ENCODE measurements at regions not wholly inside any gene's neighbourhood (a gene's known extent, or its start where the extent isn't known, plus 50 kb on each side); places are given as distances from the start of the nearest gene placed in this dataset.

GRCh38 chr13:34011552-34012085 is 193.7 kb downstream of the RFC3 start:
- no peak for DNase-seq
- Histone ChIP-seq H3K4me1 (no peaks in the 10 kb centered on the region), H3K4me3 (no peak overlapping the region), H3K27me3 (no peaks in the 10 kb centered on the region), H3K9me3 (no peaks in the 10 kb centered on the region), H3K27ac (no peak overlapping the region), H3K36me3 (ENCODE audit: low read depth, missing control alignments) (no peaks in the 10 kb centered on the region)
- 60 to 75% methylated on average over 11 of the region's 11 CpGs for WGBS, 2 donors
- TF ChIP-seq POLR2A (IDR thresholded peaks at IDR 0.05) (no peak), CTCF (IDR thresholded peaks at IDR 0.05) (no peak)
- intact Hi-C loops (cut with DNase I; ENCODE audit: low total_unique reads), result no loop called here

DNA sequence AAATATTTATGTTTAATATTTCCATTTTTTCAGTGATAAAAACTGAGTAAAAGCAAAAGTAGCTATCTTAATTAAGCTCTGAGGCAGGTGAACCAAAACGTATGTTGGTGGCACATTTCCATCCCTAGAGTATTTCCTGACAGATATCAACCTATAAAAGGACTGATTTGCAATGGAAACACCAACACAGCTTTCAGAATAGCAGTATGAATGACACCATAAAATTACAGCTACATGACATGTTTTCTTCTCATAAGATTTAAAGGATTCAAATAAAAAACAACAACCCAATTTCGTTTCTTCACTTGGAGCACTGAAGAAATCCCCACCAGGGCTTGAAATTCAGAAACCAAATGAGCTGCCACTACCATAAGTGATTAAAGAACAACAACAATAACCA is 194.4 kb downstream of the RFC3 start:
- Histone ChIP-seq H3K4me3 (no peak overlapping the region), H3K36me3 (ENCODE audit: low read depth, missing control alignments) (no peaks in the 10 kb centered on the region), H3K4me1 (no peaks in the 10 kb centered on the region), H3K27me3 (no peaks in the 10 kb centered on the region), H3K27ac (no peak overlapping the region), H3K9me3 (no peaks in the 10 kb centered on the region)
- 53 to 76% methylated on average over 2 of the region's 2 CpGs for WGBS, 2 donors
- TF ChIP-seq POLR2A (IDR thresholded peaks at IDR 0.05) (no peak), CTCF (IDR thresholded peaks at IDR 0.05) (no peak)
- no peak for DNase-seq
- intact Hi-C loops (cut with DNase I; ENCODE audit: low total_unique reads), result no loop called here

DNA sequence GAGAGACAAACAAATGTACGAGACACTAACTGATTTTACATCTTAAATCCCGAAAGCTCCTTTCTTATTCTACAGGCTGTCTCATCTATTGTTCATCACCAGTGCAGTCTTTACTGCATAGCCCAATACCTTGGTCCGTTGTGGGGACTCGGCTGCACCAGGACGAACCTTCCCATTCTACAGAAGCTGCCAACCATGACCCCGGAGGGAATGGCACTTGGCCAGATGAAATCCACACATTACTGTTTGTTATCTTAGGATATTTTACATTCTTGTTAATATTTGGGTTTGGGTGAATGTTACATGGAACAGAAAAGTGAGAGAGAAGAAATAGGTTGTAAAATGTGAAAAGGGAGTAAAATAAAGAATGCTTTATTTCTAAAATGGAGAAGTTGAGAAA is 195.1 kb downstream of the RFC3 start:
- intact Hi-C loops (cut with DNase I; ENCODE audit: low total_unique reads), result no loop called here
- DNase-seq, result no peak
- no peaks in the 10 kb centered on the region for H3K27me3 ChIP-seq
- H3K27ac ChIP-seq, result no peak overlapping the region
- H3K4me1 ChIP-seq, result no peaks in the 10 kb centered on the region
- TF ChIP-seq CTCF (IDR thresholded peaks at IDR 0.05), result no peak
- TF ChIP-seq POLR2A (IDR thresholded peaks at IDR 0.05), result no peak
- H3K9me3 ChIP-seq, result no peaks in the 10 kb centered on the region
- H3K36me3 ChIP-seq (ENCODE audit: low read depth, missing control alignments), result no peaks in the 10 kb centered on the region
- 80 to 87% methylated on average over 6 of the region's 6 CpGs for WGBS, 2 donors
- no peak overlapping the region for H3K4me3 ChIP-seq

DNA sequence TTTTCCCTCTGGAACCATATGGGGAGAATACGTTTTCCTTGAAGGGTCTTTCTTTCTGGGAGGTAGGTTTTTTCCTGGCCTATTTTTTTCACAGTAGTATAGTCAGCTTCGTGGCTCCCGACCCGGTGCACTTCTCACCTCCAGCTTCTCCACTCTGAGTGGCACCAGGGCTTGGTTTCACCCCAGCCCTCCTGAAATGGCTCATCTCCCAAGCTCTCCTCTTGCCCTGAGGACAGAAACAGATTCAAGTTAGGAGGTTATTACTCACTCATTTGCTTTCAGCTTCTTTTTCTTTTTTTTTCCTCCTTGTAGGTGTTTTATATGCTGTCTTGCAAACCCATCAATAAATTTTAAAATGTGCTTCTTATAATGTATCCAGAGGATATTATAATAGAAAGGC is 199.3 kb downstream of the RFC3 start:
- Histone ChIP-seq H3K9me3 (no peaks in the 10 kb centered on the region), H3K36me3 (ENCODE audit: low read depth, missing control alignments) (no peaks in the 10 kb centered on the region), H3K27me3 (no peaks in the 10 kb centered on the region), H3K4me3 (no peak overlapping the region), H3K27ac (no peak overlapping the region), H3K4me1 (no peaks in the 10 kb centered on the region)
- TF ChIP-seq POLR2A (IDR thresholded peaks at IDR 0.05) (no peak), CTCF (IDR thresholded peaks at IDR 0.05) (no peak)
- intact Hi-C loops (cut with DNase I; ENCODE audit: low total_unique reads), result no loop called here
- 59 to 61% methylated on average over 4 of the region's 4 CpGs for WGBS, 2 donors
- no peak for DNase-seq

DNA sequence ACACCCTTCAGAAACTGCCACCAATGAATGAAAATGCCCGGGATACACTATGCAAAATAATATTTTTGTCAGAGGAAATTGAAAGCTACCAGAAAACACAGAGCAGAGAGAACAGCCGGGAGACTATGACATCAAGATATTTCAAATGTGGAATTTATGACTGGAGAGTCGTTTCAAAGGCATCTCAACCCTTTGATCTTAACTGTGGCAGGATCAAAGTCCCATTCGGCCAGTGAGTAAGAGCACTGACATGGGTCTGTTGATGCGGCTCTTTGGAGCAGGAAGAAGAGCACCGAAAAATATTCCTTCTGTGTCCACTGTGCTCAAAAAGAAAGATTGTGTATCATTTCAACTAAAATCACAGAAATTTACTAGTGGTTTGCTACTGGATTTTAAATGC is 201.9 kb downstream of the RFC3 start:
- WGBS, 2 donors, result 54 to 58% methylated on average over 6 of the region's 6 CpGs
- no peaks in the 10 kb centered on the region for H3K36me3 ChIP-seq (ENCODE audit: low read depth, missing control alignments)
- TF ChIP-seq POLR2A (IDR thresholded peaks at IDR 0.05), result no peak
- no peak for TF ChIP-seq CTCF (IDR thresholded peaks at IDR 0.05)
- no peaks in the 10 kb centered on the region for H3K27me3 ChIP-seq
- DNase-seq, result no peak
- no peaks in the 10 kb centered on the region for H3K4me1 ChIP-seq
- no peak overlapping the region for H3K27ac ChIP-seq
- no peak overlapping the region for H3K4me3 ChIP-seq
- intact Hi-C loops (cut with DNase I; ENCODE audit: low total_unique reads), result no loop called here
- H3K9me3 ChIP-seq, result no peaks in the 10 kb centered on the region

Data from testis (tissue), 2 donors.